ENCODE measurements at regions not wholly inside any gene's neighbourhood (a gene's known extent, or its start where the extent isn't known, plus 50 kb on each side); places are given as distances from the start of the nearest gene placed in this dataset.

DNA sequence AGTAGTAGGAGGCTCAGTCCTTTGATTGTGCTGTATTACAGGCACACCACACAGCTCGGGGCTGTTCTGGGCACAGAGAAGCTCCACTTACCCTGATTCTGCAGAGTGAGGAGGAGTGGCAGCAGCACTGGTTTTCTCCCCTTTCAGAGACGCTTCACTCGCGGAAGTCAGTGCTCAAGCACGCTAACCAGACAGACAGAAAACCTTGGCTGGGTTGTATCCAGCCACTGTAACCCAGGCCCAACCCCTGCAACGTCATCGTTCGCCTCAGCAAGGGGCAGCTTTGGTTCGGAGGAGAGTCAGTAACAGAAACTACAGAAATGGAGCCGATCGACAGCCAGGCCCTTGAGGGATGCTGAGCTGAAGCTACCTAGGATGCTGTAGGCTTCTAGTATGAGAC is 171.0 kb downstream of the SLC16A9 start:
- in situ Hi-C loops (cut with MboI), result no loop called here
- ATAC-seq (no peak), DNase-seq (ENCODE audit: extremely low read depth in 1 of 4, low spot score in 3 of 4) (no peak), FAIRE-seq (no peak)
- Histone ChIP-seq H4K20me1 (replicated peaks; ENCODE audit: control insufficient read depth, insufficient read depth, low read length) (no peaks in the 10 kb centered on the region), H3K4me2 (ENCODE audit: insufficient read depth, low read length) (no peak overlapping the region), H3K4me3 (no peak overlapping the region), H3K9ac (ENCODE audit: insufficient read depth in 1 of 2, low read depth in 2 of 2, low read length in 2 of 2) (no peak overlapping the region), H3K9me3 (replicated peaks; ENCODE audit: control insufficient read depth, insufficient read depth, low read depth, low read length) (no peaks in the 10 kb centered on the region), H3K27ac (ENCODE audit: extremely low read depth, low read depth, low read length) (no peak overlapping the region), H2AFZ (ENCODE audit: low read depth, low read length) (no peak overlapping the region), H3K4me1 (replicated peaks in 1 of 2; ENCODE audit: control insufficient read depth in 2 of 2, insufficient read depth in 2 of 2, low read length in 2 of 2) (no peaks in the 10 kb centered on the region), H3K27me3 (ENCODE audit: control insufficient read depth in 2 of 2, insufficient read depth in 2 of 2, low read length in 2 of 2) (no peaks in the 10 kb centered on the region), H3K79me2 (ENCODE audit: control insufficient read depth, insufficient read depth, low read length) (no peaks in the 10 kb centered on the region), H3K9me1 (ENCODE audit: control insufficient read depth, insufficient read depth, low read length) (no peaks in the 10 kb centered on the region), H3K36me3 (ENCODE audit: control insufficient read depth, insufficient read depth, low read length) (no peaks in the 10 kb centered on the region)
- no TSS peak for BruUV-seq (replicated peaks)
- WGBS (ENCODE audit: insufficient coverage, low coverage, missing lambda C conversion rate), result 0% methylated on average over 11 of the region's 11 CpGs
- POLR2A ChIA-PET, result no interaction called here
- intact Hi-C loops (cut with micrococcal nuclease), result no loop called here
- CTCF ChIA-PET (ENCODE audit: low intra/inter-chr PET ratio), result no interaction called here
- no peak for TF ChIP-seq ZC3H8 (IDR thresholded peaks at IDR 0.05)
- no peak for TF ChIP-seq POLR2AphosphoS5 (IDR thresholded peaks at IDR 0.05; ENCODE audit: control insufficient read depth, insufficient read depth, low read depth, low read length)
- TF ChIP-seq, protein P1, sequence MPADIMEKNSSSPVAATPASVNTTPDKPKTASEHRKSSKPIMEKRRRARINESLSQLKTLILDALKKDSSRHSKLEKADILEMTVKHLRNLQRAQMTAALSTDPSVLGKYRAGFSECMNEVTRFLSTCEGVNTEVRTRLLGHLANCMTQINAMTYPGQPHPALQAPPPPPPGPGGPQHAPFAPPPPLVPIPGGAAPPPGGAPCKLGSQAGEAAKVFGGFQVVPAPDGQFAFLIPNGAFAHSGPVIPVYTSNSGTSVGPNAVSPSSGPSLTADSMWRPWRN (IDR thresholded peaks at IDR 0.05; ENCODE audit: low read depth), result no peak
- no peak for TF ChIP-seq HNRNPH1 (optimal IDR thresholded peaks at IDR 0.05; ENCODE audit: low read depth, low read length)
- no peak for TF ChIP-seq KLF1 (tag; IDR thresholded peaks at IDR 0.05)
- no peak for TF ChIP-seq NR1H2 (CRISPR knock-in tag; IDR thresholded peaks at IDR 0.05)

DNA sequence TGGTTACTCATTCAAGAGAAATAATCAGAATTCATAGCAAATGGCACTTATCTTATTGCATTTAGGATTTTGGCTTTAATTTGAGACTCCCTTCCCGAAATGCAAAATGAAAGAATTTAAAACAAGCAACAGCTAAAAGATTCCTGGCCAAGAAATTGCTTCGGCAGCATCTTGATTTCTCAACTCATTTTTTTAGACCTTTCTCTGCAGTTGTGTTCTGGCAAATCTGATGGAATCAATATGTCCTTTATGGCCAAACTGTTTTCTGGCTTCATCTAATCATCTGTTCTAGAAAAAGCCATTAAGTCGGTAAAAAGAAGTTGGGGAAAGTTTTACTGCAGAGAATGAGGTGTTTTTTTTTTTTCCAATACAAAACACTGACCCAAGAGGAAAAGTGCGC is 172.1 kb downstream of the SLC16A9 start:
- Histone ChIP-seq H3K79me2 (ENCODE audit: control insufficient read depth, insufficient read depth, low read length) (no peaks in the 10 kb centered on the region), H3K36me3 (ENCODE audit: control insufficient read depth, insufficient read depth, low read length) (no peaks in the 10 kb centered on the region), H3K9me1 (ENCODE audit: control insufficient read depth, insufficient read depth, low read length) (no peaks in the 10 kb centered on the region), H3K27ac (ENCODE audit: extremely low read depth, low read depth, low read length) (no peak overlapping the region), H3K27me3 (ENCODE audit: control insufficient read depth in 2 of 2, insufficient read depth in 2 of 2, low read length in 2 of 2) (no peaks in the 10 kb centered on the region), H2AFZ (ENCODE audit: low read depth, low read length) (no peak overlapping the region), H3K4me3 (no peak overlapping the region), H3K4me1 (replicated peaks in 1 of 2; ENCODE audit: control insufficient read depth in 2 of 2, insufficient read depth in 2 of 2, low read length in 2 of 2) (no peaks in the 10 kb centered on the region), H3K9ac (ENCODE audit: insufficient read depth in 1 of 2, low read depth in 2 of 2, low read length in 2 of 2) (no peak overlapping the region), H3K9me3 (replicated peaks; ENCODE audit: control insufficient read depth, insufficient read depth, low read depth, low read length) (no peaks in the 10 kb centered on the region), H4K20me1 (replicated peaks; ENCODE audit: control insufficient read depth, insufficient read depth, low read length) (no peaks in the 10 kb centered on the region), H3K4me2 (ENCODE audit: insufficient read depth, low read length) (no peak overlapping the region)
- BruUV-seq (replicated peaks), result no TSS peak
- 0% methylated on average over 4 of the region's 4 CpGs for WGBS (ENCODE audit: insufficient coverage, low coverage, missing lambda C conversion rate)
- CTCF ChIA-PET (ENCODE audit: low intra/inter-chr PET ratio), result no interaction called here
- DNase-seq (ENCODE audit: extremely low read depth in 1 of 4, low spot score in 3 of 4) (no peak), ATAC-seq (no peak), FAIRE-seq (no peak)
- in situ Hi-C loops (cut with MboI), result no loop called here
- intact Hi-C loops (cut with micrococcal nuclease), result no loop called here
- TF ChIP-seq ZNF146 (CRISPR knock-in tag; IDR thresholded peaks at IDR 0.05; ENCODE audit: unreplicated experiment), result no peak
- POLR2A ChIA-PET, result no interaction called here
